NCI-H2029 (cell line): ENCODE measurements at regions not wholly inside any gene's neighbourhood (a gene's known extent, or its start where the extent isn't known, plus 50 kb on each side); places are given as distances from the start of the nearest gene placed in this dataset.
"Not testable (repeated sequence)": the region's sequence is repeated elsewhere in the genome, so short reads cannot be mapped to it uniquely, and the experiment has no call there.

Experiments used
- DNase-seq: peaks from one replicate; lab custom pipeline; 2025; lab: John Stamatoyannopoulos, UW

DNA sequence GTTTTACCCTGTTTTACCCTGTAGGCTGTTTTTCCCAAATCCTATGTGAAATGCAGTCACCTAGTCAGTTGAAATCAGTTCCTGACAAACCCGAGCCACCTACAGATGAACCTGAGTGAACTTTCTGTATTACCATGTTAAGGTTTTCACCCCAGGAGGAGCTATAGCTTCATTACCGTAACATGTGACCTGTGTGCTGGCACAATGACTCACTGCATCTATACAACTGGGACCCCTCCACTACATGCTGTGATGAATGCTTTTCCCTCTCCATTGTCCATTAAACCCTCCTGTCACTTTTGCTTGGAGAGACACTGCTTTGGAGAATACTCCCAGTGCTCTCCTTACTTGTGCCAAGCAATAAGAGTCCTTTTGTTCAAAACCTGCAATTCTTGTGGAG, 1974.8 kb downstream of the EFNA5 start:
- DNase-seq, result no peak

DNA sequence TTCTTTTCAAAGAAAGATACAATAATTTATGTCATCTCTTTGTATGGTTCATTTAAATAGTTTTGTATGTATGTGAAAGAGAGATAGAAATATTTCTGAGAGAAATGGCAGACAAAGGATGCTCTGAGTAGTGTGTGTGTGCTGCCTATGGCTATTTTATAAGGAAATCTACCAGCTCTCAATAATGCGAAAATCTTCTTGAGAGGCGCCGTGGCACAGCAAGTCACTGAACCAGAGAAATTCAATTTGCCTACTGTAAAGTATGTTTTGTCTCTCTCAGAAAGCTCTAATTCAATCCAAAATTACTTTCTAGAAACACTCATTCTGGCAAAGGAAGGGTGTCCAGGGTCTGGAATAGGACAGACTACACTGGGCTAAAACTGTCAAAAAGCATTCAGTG, 1981.1 kb downstream of the EFNA5 start:
- DNase-seq, result no peak

DNA sequence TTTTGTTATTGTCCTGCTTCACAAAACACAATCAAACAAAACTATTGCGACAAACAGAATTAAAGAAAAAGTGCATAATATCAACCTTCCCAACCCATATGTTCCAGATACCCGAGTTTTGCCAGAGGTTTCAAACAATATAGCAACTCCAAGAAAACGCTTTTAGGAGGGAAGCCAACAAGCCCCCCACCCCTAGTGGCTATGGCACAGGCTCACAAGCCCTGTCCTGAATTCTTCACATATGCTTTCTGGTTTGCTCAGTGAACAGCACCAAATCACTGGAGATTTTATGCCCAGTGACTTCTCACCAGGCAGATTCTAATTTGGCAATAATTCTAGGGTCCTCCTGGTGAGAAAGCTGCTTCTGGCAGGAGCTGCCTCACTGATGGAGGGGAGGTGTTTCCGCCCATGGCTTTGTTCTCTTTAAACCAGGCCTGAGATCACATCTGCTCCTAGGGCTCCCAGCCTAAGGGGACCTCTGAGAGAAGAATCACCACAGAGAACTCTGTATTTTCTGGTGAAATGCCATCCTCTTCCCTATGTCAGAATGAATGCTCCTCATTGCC, 1982.4 kb downstream of the EFNA5 start:
- no peak for DNase-seq

DNA sequence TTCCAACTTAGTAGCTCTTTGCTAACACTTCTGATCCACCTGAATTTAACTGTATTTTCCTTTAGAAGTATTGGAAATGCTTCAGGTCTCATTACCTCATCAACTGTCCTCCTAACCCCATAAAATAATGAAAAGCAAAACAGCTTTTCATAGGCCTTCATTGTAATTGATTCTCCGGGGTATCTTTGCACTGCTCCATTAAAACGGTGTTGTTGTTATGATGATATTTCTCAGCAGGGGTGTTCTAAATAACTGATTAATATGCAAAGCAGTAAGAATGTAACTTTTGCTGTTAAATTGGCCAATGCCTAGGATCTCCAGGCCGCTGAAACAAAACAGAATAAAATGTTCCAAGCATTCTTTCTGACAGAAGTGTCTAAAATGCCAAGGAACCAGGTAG, 1983.2 kb downstream of the EFNA5 start:
- no peak for DNase-seq

DNA sequence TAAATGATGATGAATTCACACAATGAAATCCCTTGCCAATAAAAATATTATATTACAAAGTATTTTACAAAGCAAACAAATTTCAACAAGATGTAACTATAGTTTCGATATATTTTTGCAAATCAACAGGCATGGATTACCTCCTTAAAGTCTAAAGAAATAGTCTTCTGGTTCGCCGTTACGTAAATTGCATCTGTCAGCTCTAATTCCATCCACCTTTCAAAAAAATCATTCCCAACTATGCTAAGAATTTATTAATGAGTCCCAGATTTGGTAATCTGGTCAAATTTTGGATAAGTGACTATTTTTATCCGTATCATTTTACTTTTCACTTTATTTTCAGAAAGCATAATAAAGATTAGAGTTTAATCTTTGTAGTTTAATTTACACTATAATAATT, 1984.9 kb downstream of the EFNA5 start:
- DNase-seq, result no peak

DNA sequence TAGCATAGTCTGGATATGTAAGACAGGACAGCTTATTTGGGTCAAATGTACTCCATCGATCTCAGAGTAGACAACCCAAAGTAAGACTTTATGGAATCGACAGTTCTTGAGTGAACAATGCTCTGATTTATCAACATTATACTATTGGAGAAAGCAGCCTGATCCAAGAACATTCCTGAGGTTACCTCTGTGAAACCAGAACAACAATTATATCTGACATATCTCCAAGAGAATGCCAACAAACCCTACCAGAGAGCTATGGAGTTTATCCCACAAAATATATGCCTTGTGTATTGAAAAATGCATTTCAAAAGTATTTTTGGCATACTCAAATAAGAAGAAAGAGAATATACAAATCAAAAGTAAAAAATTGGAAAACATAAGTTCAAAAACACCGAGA, 1985.9 kb downstream of the EFNA5 start:
- no peak for DNase-seq

DNA sequence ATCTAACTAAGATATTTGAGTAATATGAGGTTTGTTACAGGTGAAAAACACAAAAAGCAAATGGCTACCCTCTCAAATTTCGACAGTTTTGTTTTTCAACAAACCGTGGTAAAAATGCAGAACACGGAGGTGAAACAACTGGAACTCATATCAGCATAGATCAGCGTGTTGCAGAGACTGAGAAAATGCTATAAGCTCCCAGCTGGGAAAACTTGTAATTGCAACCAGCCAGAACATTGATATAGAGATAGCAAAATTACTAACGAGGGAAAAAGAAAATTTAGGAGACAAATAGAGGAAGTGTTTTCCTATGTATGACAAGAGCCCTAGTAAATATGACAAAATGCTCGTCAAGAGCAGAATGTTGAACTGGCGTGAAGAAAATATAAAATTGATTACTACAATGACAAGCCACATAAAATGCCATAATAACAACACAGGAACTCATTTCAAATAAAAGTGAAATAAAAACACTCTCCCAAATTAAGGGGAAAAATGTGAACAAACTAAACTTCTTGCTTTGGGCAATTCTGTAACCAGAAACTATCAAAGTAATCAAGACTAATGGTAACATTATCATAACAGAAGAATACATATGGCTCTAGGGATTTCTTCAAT, 1989.8 kb downstream of the EFNA5 start:
- DNase-seq, result no peak

DNA sequence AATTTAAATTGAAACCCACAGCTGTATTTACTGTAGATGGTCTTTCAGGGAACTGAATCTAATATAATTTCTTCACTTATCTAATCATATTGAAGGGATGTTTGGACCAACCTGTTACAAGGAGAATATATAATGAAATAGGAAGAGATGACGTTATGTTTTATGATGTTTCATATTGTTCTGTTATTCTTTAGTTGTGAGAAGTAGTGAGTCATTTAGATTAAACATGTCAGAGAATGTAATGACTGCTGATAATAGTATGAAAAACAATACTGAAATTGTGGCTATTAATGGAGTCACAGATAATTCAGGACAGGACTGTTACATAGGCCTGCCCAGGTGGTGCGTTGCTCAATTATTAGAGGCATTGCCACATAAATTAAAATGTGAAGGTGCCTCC, 1993.4 kb downstream of the EFNA5 start:
- no peak for DNase-seq

DNA sequence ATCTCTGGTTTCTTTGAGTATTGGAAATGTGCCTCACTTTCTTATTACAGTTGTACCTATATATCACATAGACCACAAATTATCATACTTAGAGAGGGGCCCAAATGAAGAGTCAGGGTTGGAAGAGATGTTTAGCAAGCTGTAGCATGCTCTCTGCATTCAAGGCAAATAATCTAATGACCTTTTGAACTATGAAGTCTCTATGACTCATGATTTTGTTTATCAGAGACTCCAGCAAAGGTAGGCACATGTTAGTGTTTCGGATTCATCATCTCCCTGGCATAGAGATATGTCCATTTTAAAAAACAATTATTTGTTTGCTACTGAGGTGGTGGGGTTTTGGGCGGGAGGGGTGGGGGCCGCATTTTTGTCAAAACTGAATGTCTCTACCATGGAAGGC, 2000.1 kb downstream of the EFNA5 start:
- DNase-seq, result no peak

DNA sequence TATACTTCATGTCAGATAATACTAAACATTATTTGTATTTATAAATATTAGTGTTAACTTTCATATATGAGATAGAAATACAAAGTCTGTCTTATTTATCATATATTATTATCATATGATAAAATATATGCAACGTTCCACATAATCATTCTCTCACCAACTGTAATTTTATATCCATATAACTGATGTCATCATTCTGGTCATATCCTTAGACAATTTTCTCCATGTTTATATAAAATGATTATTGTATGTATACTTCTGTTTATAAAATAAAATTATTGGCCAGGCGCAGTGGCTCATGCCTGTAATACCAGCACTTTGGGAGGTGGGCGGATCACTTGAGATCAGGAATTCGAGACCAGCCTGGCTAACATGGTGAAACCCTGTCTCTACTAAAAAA, 2007.1 kb downstream of the EFNA5 start:
- no peak for DNase-seq

DNA sequence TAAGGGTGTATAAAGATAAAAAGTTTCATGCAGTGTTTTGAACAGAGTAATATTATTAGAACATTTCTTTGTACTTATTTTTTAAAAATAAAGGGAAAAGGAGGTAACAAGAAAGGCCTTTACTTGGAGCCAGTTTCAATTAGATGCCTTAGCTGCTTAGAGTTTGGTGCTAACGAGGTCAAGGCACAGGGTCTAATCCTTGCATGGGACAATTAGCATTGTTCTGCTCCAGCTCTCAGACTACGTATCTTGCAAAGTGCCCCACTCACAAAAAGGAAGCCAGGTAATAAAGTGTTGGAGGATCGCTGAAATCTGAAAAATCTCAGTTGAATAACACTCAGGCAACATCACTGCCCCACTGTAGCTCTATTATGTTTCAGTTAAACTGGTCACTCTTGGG, 2011.3 kb downstream of the EFNA5 start:
- DNase-seq, result no peak

DNA sequence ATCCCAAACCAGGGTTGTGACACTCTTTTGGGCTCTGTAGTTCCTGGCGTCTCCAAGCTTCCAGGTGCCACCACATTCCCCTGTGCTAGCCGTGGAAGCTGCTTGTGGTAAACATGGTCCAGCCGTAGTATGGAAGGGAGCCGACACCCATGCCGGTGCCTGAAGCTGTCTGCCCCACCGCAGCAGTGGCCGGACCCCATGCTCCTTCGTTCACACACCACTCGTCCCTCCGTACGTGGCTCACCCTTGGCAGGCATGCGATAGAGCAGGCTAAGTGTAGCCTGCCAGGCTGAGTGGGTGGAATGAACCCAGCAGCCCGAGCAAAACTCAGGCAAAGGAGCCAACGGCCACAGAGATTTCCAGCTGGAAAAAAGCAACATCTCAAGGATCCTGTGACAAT, 2030.4 kb downstream of the EFNA5 start:
- no peak for DNase-seq

DNA sequence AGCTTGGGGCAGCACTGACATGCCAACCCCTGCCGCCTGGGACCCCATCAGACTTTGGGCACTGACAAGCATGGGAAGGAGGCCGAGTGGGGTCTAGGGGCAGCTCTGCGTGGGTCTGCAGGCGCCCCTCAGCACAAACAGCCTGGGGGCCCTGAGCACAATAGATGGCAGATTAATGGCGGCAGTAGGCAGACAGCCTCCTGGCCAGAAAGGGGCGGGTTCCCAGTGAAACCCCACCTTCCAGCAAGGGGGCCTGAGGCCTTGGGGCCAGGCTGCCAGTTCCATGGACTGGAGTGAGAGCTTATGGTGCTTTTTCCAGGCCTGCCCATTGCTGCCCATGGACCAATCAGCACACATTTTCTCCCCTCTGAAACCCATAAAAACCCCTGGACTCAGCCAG, 2031.2 kb downstream of the EFNA5 start:
- no peak for DNase-seq

DNA sequence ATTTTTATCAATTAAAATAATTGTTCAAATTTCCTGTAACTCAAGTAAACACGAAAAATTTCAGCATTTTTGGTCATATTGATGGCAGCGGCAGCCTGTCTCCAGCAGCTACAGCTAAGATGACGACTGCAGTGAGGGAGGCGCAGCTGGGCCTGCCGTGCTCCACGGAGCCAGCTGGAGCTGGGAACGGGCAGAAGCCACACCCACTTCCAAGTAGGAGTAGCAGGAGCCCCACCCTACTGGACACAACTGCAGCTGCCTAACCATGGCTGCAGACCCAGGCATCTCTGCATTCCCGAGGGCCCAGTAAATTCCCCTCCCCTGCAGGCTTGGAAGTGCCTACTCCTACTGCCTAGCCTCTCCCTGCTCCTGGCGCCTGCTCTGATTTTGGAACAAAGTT, 2031.7 kb downstream of the EFNA5 start:
- DNase-seq, result no peak

DNA sequence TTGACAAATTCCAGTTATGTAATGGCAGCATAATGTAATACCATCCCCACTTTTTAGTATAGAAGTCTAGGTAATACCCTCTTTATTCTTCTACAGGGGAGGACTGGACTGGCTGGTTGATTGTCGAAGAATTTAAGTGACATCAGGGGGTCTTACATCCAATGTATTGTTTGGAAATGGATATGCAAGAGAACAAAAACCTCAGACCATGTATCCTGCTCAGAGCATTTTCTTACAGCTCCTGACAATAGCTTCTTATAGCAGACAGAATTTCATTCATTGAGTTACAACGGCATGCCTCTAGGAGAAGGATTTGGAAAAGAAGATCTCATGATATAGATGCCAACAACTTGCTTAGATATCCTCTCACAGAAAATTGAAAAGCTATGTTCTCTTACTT, 2032.3 kb downstream of the EFNA5 start:
- no peak for DNase-seq

DNA sequence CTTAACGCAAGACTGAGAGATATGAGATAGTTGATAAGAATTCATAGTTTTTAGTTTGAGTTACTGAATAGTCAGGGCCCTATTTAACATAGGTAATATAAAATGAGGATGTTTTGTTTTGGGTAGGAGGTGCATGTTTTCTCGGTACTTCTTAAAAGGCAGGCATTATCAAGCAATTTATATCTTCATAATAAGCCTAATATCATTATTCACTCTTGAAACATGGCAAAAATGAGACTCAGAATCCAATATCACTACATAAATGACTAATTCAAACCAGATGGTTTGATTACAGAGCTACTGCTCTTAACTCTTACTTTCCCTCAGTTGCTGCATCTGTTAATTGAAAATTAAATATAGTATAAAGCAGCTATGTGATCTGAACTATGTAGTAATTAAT, 2038.7 kb downstream of the EFNA5 start:
- DNase-seq, result no peak

DNA sequence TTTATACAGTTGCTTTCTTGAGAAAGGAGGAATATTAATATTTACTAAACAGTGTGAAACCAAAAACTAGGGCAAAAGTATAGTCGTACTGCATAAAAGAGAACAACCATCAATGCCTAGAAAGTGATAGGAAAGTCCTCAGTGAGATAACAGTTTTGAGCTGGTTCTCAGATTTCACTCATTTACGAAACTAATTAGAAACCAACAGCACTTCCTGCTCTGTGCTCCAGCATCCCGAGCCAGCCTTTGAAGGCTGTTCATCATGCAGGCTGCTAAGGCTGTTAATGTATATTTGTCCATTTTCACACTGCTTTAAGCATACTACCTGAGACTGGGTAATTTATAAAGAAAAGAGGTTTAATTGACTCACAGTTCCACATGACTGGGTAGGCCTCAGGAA, 2039.9 kb downstream of the EFNA5 start:
- no peak for DNase-seq

DNA sequence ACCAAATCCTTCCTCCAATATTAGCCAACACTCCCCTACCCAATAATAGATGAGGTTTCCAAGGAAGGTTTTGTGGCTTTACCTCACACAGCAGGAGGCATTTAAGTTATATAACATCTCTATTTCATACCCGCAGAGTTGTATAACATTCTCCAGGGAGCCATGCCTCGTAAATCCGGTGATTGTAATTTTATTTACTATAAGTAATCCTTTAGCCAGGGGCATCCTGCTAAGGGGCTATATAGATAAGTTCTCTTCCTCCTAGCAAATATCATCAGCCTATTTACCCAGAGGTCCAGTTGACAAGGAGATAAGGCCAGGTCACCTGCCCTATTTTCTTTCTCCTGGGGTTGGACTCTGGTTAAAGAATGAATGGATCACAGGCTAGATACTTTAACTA, 2051.0 kb downstream of the EFNA5 start:
- no peak for DNase-seq

DNA sequence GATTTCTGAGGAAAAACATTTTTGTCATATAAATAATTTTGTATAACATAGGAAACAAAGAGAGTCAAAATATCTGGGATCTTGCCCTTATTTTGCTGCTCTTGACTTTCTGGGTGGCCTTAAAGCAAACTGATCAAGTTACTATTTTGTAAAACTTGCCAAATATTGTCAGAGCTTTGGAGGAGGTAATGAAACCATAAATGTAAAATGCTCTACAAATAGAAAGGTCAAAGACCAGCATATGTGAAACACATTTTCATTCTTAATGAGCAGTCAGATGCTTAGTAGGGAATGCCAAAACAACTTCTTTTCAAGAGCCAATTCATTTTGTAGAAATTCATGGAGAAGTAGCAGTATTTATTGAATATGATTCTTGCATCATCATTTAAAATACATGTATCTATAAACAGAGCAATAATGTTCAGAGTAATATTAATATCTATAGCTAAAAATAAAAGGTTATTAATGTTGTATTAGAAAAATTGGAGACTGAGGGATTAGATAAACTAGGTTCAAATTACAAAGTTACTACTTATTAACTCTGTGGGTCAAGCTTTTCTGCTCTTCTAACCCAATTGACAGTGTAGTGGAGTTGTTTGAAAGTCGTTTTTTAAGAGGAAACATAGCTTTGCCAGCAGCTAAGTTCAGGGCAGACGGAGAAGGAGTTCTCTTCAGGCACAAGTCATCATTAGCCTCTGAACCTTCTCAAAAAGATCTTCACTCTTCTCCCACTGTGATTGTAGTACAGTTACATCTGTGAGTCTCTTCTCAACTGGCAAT, 2053.1 kb downstream of the EFNA5 start:
- DNase-seq, result no peak

DNA sequence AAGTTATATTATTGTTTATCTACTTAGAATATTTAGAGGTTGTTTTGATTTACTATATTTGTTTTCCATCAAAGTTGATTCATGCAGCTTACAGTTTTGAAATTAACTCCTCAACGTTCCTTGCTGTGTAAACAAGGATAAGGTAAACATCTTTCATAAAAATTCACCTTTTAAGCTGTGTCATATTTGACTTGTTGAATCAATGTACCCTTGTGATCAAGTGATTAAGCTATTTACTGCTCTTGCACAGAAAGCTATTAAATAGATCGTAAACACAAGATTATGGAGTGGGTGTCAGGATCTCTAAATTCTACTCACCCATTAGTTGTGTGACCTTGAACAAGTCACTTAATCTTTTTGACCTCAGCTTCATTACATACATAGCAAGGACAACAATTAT, 2054.0 kb upstream of the NUDT12 start:
- no peak for DNase-seq

DNA sequence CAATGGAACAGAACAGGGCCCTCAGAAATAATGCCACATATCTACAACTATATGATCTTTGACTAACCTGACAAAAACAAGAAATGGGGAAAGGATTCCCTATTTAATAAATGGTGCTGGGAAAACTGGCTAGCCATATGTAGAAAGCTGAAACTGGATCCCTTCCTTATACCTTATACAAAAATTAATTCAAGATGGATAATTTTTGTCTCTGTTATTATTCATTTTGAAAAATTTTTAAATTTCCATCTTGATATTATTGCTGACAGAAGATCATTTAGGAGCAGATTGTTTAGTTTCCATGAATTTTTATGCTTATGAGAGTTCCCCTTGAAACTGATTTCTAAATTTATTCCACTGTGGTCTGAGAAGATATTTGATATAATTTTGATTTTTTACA, 2039.8 kb upstream of the NUDT12 start:
- not testable (repeated sequence) for DNase-seq

DNA sequence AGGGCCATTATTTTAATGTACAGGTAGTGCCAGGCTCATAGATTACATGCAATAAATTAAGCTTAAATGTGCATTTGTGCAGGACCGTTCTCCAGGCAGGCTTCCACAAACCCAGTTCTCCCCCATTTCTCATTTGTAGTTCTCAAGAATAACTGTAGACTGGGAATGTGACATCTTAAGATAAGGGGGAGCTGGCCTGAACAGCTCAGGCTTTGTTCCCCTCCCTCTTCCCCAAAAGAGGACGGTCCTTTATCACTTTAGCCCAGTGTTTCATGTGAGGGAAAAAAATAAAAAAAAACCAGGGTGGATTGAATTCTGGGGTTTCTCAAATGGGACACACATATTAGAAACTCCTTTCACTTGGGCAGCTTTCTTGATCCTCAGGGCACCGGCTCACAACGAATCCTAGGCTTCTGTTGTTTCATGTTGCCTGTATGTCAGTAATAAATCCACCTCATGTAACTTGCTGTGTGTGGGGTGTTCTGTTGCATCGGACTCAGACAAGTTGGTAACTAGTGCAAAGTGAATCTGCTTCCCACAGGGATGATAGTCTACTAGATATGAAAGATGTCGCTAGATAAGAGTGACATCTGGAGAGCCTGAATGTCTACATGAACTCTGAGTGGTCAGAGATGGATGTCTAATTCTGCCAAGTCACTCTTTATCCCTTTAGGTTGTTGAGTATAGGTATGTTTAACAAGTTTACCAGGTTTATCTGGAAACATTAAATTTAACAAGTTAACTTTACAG, 2030.6 kb upstream of the NUDT12 start:
- DNase-seq, result no peak
